Hematopoietic multipotent progenitor cell (in vitro differentiated cells): ENCODE measurements at regions not wholly inside any gene's neighbourhood (a gene's known extent, or its start where the extent isn't known, plus 50 kb on each side); places are given as distances from the start of the nearest gene placed in this dataset.

ENCODE experiments used
- DNase-seq, 3 donors: peaks; one replicate each; pipeline ENCODE4 v3.0.0-alpha.2; 2011 to 2015; ENCODE audit warnings: low read depth in 2 of 3, low spot score in 2 of 3

- no peak for DNase-seq
Measured at GRCh38 chr9:113695901-113696300, 180.2 kb upstream of the ZNF618 start.

- DNase-seq = no peak
Measured at GRCh38 chr9:113701774-113702755, 174.0 kb upstream of the ZNF618 start.

GRCh38 chr9:113705306-113705927 lies 170.7 kb upstream of the ZNF618 start:
- no peak for DNase-seq

- no peak for DNase-seq
Measured at GRCh38 chr9:113705928-113706519, 170.1 kb upstream of the ZNF618 start.

DNA sequence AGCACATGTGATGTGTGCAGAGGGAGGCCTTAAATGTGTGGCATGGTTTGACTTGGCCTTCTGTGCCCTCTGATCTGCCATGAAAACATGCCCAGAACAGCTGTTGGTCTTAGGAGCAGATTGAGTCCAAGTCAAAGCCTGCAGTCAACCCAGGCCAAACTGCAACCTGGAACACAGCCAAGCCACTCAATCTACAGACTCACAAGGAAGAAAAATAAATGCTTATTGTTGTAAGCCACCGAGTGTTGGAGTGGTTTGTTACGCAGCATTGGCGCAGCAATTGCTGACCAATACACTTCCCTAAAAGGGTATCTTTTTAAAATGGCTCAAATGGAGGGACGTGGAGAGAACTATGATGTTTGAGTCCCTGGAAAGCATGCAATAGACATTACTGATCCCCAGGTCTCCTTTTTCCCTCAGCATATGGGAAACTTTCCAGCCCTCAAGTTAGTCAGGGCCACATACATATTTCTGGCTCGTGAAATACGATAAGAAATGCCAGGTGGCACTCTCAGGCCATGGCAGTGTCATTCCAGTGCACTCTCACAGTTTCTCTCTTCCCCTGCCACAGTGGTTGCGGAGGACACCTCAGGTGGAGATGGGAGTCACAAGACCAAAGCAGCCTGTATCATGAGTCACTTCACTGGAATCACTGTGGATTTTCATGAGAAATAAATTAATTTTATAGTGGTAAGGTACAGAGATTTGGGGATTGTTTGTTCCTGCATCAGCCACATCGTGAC lies 168.0 kb upstream of the ZNF618 start:
- no peak for DNase-seq

DNA sequence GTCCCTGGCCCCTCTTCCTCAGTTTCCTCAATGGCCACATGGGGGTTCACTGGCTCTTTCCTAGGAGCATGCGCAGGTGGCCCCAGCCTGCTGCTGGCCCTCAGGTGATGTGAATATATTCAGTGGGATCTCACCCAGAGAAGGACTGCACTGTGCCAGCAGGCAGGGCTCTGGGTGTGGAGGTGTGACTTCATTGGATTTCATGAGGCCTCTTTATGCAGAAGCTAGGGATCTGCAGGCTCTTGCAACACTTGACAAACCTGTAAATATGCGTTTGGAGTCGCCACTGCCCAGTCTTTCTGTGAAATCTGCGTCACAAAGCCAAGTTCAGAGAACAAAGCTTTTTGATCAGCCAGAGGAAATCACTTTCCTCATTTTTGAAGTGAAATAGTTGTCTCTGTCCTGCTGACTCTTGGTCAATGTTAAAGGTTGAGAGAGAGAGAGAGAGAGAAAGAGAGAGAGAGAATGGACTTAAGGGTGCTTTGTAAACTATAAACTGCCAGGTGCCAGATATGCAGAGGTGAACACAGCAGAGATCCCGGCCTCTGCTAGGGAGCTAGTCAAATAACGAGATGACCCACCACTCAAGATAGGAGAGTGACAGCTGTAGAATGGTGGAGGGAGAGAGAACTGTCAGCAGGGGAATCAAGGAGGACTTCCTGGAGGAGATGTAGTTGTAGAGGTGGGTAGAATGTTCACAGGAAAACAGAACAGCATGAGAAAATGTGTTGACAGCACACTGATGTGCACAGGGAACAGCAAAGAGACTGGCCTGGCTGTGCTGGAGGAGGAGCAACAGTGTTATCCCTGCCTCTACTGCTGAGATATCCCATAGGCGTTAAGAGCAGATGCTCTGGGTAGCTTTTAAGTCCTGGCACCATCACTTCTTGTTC lies 167.0 kb upstream of the ZNF618 start:
- no peak for DNase-seq

DNA sequence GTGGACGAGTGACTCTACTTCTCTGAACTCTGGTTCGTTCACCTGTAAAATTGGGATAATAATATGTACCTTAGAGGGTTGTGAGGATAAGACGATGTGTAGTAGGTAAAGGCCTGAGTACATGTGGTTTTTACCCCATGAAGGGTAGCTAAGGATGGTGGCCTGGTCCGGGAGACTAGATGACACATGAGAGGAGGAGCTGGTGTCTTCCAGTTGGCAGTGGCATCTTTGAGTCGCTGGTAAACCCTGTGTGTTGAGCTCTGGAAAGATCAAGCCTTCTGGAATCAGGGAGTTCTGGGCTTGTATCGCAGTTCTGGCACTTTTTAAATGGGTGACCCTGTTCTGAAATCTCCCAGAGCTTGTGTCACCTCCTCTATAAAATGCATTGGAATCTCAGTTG lies 166.4 kb upstream of the ZNF618 start:
- no peak for DNase-seq

DNA sequence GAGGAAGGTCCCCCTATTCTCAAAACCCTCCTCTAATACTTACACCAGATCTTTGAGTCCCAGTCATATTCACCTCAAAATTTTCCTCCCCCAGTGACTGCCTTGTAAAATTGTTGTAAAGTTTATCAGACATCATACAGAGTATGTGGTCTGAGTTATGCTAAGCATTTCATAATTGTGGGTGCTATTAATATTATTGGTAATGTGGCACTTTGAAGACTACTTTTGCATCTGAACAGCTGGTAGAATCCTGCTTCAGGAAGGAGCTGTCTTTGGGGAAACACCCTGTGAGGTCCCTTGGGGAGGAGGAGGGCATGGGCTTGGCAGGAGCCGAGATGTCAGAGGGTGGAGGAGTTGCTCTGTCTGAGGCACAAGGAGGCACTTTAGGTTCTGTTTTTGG lies 164.9 kb upstream of the ZNF618 start:
- DNase-seq = no peak

DNA sequence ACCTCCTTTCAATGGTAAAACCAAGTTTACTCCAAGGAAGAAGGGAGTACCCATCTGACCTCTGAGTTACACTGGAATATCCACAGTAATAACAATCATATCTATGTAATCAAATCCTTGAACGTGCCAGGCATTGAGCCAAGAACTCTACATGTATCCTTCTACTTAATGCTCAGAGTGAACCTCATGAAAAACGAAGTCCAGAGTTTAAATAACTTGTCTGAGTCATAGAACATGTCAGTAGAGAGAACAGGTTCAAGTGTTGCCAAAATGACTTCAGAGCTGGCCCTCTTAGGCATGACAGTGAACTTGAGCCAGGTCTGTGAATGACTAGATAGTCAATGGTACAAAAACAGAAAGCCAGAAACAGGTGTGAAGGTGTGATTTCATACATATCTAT lies 164.1 kb upstream of the ZNF618 start:
- no peak for DNase-seq

DNA sequence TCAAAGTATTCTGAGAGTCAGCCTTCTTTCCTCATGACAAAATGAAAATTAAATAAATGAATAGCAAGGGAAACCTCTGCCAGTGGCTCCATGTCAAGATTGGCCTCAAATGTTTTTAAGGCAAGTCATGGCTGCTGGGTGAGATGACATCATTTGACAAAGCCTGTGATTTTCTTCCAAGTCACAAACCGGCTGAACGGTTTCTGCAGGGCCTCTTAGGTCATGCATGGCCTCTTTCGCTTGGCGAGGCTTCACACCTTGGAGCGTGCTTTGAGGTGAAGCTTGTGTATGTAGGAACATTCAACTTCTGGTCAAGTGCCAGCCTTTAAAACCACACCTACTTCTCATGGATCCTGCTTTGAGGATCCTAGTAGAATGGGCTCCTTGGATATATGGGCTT lies 161.0 kb upstream of the ZNF618 start:
- DNase-seq = no peak

DNA sequence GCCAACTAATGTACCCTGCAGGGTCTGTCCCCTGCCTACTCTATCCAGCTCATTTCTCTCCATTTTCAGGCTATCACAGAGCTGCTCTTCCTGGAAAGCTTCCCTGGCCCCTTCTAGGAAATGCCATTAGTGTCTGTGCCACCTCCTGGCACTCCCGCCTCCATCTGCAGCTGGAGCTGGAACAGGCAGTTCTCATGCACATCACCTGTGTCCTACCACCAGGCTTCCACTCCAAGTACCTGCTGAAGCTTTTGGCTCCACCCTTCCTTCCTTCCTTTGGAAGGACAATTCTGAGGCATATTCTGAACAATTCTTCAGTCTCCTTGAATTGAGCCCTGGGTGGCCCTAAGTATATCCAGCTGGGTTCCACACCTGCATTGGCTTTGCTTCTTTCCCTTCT lies 156.2 kb upstream of the ZNF618 start:
- DNase-seq = no peak

GRCh38 chr9:113720495-113720894 lies 155.6 kb upstream of the ZNF618 start:
- peak in 1 of 3 donors; percentile 46 for DNase-seq

DNA sequence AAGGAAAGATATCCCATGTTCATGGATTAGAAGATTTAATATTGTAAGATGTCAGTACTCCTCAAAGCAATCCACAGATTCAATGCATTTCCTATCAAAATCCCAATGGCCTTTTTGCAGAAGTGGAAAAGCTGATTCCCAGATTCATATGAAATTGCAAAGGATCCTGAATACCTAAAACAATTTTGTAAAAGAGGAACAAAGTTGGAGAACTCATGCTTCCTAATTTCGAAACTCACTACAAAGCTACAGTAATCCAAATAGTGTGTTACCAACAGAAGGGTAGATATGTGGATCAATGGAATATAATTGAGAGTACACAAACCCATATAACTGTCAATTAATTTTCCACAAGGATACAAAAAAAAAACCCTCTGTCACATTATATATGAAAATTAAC lies 154.3 kb upstream of the ZNF618 start:
- no peak for DNase-seq

GRCh38 chr9:113724202-113724601 lies 151.9 kb upstream of the ZNF618 start:
- no peak for DNase-seq

DNA sequence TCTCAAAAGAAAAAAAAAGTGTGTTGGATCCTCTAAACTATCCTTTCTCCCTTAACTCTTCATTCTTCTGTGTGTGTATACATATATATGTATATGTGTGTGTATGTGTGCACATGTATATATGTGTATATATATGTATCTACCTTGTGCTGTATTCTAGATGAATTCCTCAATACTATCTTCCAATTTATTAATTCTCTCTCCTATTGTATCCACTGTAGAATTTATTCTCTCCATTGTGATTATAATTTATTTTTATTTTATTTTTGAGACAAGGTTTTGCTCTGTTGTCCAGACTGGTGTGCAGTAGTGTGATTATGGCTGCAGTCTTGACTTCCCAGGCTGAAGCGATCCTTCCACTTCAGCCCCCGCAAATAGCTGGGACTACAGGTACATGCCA lies 147.1 kb upstream of the ZNF618 start:
- DNase-seq = no peak

- no peak for DNase-seq
Measured at GRCh38 chr9:113734826-113735225, 141.3 kb upstream of the ZNF618 start.

- DNase-seq = peak in 2 of 3 donors; percentile 45 to 76
Measured at GRCh38 chr9:113737517-113738271, 138.4 kb upstream of the ZNF618 start.

DNA sequence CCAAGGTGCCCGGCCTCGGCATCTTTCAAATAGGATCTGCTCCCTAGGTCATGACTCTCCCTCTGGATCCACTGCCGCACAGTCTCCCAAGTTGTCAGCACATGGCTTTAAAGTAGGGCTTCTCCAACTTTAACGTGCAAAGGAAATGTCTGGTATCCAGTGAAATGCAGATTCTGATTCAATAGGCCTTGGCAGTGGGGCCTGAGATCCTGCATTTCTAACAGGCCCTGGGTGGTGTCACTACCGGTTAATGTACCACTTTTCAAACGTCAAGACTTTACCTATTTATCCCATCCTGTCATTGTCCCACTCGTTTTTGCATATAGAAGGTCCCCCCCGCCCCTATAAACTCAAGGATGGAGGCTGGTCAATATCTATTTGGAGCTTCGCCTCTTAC lies 137.6 kb upstream of the ZNF618 start:
- DNase-seq = peak in 1 of 3 donors; percentile 11

- peak in 1 of 3 donors; percentile 24 for DNase-seq
Measured at GRCh38 chr9:113738893-113739604, 137.1 kb upstream of the ZNF618 start.
